GM12891 (cell line): ENCODE measurements at regions not wholly inside any gene's neighbourhood (a gene's known extent, or its start where the extent isn't known, plus 50 kb on each side); places are given as distances from the start of the nearest gene placed in this dataset.

Experiments used
- PAX5 ChIP-seq: IDR thresholded peaks from 2 replicates; pipeline ENCODE4 v1.6.1; 2011; ENCODE audit warnings: low read length, moderate library complexity, mild to moderate bottlenecking; ENCODE audit not compliant: insufficient read depth, severe bottlenecking
- POLR2A ChIP-seq: IDR thresholded peaks from 2 replicates; pipeline ENCODE4 v1.6.1; 2011; ENCODE audit warnings: low read depth, low read length, control low read depth
- POLR2AphosphoS5 ChIP-seq: IDR thresholded peaks from 2 replicates; pipeline ENCODE4 v1.6.1; 2011; ENCODE audit warnings: low read depth, low read length, control low read depth
- SPI1 ChIP-seq: IDR thresholded peaks from 2 replicates; pipeline ENCODE4 v1.6.1; 2011; ENCODE audit warnings: low read depth, low read length, control low read depth
- TAF1 ChIP-seq: IDR thresholded peaks from 2 replicates; pipeline ENCODE4 v1.6.1; 2011; ENCODE audit warnings: low read depth, low read length, control low read depth

DNA sequence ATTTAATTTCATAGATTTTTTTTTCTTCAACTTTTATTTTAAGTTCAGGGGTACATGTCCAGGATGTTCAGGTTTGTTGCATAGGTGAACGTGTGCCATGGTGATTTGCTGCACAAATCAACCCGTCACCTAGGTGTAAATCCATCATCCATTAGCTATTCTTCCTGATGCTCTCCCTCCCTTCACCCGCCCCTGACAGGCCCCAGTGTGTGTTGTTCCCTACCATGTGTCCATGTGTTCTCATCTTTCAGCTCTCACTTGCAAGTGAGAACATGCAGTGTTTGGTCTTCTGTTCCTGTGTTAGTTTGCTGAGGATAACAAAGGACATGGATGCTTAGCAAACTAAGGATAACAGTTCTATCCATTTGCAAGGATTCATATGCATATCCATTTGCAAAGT lies 209.1 kb upstream of the ADCY2 start:
- TF ChIP-seq POLR2A (no peak), POLR2AphosphoS5 (no peak), TAF1 (no peak), SPI1 (no peak), PAX5 (no peak)
